Neural progenitor cell (in vitro differentiated cells): ENCODE measurements at regions not wholly inside any gene's neighbourhood (a gene's known extent, or its start where the extent isn't known, plus 50 kb on each side); places are given as distances from the start of the nearest gene placed in this dataset.

Experiments used
- EZH2 ChIP-seq: fragments of 200-600 bp; sonication (generic); IDR thresholded peaks from 2 replicates; pipeline ENCODE4 v1.6.1; 2017; ENCODE audit warnings: antibody characterized with exemption, mild to moderate bottlenecking, moderate library complexity
- EZH2phosphoT487 ChIP-seq: fragments of 200-600 bp; sonication (generic); IDR thresholded peaks from 2 replicates; pipeline ENCODE4 v1.6.1; 2017; ENCODE audit warnings: antibody characterized with exemption
- TF ChIP-seq, protein P1 (sequence below): fragments of 200-600 bp; sonication (generic); IDR thresholded peaks from 2 replicates; pipeline ENCODE4 v1.5.1; 2017; ENCODE audit warnings: antibody characterized with exemption, mild to moderate bottlenecking

DNA sequence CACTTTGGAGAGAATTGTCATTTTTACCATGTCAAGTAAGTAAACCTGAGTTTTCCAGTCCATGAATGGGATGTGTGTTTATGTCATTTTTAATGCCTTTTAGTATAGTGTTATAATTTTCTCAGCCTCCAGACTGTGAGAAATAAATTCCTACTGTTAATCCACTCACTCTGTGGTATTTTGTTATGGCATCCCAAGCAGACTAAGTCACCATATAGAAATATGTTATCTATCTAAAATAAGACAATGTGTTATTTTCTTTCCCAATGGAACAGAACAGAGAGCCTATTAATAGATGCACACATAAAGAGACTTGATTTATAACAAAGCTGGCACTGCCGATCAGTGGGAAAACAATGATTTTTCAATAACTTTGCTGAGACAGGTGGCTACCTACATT lies 70.2 kb upstream of the SLC4A11 start:
- TF ChIP-seq, protein P1, sequence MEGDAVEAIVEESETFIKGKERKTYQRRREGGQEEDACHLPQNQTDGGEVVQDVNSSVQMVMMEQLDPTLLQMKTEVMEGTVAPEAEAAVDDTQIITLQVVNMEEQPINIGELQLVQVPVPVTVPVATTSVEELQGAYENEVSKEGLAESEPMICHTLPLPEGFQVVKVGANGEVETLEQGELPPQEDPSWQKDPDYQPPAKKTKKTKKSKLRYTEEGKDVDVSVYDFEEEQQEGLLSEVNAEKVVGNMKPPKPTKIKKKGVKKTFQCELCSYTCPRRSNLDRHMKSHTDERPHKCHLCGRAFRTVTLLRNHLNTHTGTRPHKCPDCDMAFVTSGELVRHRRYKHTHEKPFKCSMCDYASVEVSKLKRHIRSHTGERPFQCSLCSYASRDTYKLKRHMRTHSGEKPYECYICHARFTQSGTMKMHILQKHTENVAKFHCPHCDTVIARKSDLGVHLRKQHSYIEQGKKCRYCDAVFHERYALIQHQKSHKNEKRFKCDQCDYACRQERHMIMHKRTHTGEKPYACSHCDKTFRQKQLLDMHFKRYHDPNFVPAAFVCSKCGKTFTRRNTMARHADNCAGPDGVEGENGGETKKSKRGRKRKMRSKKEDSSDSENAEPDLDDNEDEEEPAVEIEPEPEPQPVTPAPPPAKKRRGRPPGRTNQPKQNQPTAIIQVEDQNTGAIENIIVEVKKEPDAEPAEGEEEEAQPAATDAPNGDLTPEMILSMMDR, result no peak
- TF ChIP-seq EZH2 (no peak), EZH2phosphoT487 (no peak)
